ENCODE measurements at regions not wholly inside any gene's neighbourhood (a gene's known extent, or its start where the extent isn't known, plus 50 kb on each side); places are given as distances from the start of the nearest gene placed in this dataset.

DNA sequence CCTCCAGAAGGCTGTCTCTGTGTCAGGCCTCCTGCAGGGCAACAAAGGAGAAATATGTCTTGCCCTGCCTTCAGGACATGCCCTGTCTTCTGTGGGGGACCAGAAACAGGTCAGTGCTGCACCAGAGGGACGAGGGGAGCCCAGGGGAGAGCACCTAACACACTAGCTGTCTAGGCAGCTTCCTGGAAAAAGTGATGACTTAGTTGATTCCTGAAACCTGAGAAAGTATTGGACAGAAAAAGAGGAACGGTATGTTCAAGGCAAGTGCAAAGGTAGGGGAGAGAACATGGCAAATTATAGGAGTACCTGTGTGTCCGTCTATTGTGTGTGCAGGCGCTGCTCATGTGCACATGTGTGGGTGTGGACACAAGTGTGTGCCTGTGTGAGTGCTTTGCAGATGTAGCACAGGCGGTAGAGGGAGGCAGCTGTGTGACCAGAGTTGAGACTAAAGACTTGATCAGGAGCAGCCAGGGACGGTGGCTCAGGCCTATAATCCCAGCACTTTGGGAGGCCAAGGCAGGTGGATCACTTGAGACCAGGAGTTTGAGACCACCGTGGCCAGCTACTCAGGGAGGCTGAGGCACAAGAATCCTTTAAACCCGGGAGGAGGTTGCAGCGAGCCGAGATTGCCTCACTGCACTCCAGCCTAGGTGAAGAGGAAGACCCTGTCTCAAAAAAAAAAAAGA is 119.5 kb downstream of the GYPC start:
- no peak for DNase-seq

DNA sequence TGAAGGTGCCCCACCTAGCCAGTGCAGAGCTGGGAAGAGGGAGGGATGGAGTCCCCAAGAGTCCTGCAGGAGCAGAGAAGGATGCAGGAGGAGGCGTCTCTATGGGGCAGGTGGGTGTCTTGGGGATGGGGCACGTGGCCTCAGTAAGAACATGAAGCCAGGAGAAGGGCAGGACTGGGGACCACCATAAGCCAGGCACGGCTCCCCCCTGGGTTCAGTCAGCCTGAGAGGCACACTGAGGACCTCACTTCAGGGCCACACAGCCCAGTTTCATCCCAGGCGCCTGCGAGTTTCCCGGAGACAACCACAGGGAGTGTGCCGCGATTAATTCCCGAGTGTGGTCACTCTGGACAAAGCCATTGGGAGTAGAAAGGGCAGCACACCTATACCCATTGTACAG is 120.3 kb downstream of the GYPC start:
- DNase-seq: no peak

DNA sequence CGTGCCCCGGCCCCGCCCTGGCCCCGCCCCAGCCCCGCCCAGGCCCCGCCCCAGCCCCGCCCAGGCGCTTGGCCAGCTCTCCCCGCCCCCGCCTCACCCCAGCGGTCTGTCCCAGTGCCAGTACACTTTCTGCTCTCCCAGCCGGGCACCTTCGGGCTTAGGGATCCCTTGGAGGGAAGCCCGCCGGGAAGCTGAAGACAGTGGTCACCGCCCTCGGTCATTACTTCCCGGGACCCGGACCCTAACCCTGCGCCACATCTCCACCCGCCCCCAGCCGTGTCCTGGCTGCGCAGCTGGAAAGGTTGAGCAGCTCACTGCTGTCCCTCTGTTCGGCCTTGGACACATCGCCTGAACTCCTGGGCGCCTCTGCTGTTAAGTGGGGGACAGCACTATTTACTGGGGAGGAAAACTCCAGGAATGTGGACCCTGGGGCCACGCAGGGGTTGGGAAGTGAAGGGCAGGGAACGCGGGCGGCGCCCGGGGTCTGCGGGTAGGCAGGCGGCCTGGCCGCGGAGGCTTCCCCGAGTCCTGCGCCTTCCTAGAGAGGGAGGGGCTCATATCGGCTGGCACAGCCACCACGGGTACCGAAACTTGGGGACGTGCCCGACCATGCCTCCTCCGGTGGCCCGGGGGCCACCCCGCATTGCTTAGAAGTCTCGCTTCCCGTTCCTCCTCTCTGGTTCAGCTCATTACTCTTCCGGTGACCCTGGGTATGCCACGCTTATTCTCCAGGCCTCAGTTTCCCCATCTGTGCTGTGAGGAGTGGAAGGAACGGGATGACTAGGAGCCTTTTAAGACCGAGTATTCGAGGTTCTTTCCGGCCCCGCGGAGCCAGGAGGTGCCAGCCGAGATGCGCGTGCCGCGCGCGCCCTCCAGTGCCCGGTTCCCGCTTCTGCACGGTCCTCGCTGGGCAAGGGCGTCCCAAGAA is 121.0 kb downstream of the GYPC start:
- DNase-seq: peak; percentile 84

DNA sequence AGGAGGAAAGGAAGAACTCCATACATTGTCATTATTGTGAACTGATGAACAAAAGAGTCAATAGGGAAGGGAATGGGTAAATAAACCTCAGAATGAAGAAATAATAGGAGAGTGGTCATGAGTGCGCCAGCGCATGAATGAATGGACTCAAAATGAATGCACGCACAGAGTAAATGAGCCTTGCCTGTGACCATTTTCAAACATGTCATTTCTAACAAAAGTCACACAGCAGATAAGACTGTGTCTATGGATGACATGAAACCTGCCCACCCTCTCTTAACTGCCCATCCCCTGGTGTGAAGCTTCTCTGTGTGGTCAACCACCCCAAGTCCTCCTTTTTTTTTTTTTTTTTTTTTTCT is 121.1 kb upstream of the TEX51 start:
- no peak for DNase-seq

DNA sequence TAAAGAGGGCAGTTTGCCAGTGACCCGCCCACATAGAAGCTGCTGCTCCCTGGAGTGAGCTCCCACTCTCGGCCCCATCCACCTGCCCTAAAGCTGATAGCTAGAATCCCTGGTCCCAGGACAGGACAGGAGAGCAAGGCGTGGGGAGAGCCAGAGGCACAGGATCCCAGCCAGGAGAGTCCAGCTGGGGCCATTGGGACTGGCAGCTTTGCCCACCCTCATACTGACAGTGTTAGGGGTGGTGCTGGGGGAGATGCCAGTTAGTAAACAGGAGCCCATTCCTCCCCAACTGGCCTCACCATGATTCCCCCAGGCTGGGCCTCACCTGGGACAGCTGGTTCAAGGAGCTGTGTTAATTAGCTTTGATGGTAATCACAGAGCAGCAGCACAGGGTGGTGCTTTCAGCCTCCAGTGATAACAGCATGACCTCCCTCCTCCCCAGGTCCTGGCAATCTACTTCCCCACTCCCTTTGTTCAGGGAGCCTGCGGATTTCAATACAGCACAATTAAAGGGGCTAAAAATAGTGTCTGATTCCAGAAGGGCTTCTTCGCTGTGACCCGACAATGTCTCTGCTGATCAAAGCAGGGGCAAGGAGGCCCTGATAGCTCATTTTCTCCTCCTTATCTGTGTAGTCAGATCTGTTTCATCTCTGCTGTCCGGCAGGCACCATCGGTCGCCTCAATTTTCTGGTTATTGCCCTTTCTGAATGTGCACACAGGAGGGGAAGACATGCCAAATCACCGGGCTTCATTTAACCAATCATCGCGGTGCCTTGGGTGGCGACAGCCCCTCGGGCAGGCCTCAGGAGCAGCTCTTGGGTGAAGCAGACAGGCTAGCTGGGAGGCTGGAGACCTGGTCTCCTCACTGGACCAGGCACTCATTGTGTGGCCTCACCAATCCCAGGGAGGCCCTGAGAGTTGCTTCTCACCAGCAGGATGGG is 119.9 kb upstream of the TEX51 start:
- no peak for DNase-seq

DNA sequence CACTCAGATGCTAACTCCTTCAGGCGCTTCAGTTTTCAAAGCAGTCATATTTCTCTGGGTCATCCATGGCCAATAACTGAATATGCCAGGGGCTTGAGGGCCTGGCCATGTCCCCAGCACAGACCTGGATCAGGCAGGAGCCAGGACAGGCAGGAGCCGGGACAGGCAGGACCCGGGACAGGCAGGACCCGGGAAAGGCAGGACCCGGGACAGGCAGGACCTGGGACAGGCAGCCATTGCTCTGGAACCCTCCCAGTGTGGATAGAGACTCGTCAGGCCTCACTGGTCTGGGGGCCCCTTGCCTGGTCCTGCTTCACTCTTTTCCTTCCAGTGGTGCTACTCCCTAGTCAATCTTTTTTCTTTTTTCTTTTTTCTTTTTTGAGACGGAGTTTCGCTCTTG is 117.5 kb upstream of the TEX51 start:
- DNase-seq: no peak

DNA sequence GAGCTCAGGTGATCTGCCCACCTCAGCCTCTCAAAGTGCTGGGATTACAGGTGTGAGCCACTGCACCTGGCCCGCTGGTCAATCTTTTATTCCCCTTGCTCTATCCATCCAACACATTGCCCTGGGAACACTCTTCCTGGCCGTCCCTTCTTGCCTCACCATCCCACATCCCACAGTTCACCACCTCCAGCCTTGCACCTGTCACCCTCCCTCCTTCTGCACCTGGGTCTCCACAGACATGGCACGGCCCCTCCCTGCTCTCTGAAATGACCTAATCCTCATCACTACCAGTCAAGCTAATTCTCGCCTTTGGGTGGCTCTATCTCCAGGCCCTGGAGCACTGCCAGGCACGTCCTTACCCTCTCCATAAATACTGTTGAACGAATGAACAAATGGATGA is 116.9 kb upstream of the TEX51 start:
- no peak for DNase-seq

DNA sequence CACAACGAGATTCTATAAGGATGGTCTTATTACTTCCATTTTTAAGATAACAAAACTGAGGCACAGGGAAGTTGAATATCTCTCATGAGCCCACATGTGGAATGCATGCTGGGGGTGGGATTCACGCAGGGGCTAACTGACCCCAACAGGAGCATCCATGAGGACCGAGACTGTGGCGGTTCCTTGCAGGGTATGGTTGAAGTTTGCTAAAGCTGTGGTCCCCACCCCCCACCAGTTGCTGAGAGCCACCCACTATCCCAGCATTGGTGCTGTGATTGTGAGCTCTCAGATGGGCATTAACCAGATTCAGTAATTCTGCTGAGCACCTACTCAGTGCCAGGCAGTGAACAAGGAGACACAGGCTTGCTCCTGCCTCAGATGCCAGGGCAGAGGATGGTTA is 116.0 kb upstream of the TEX51 start:
- no peak for DNase-seq

DNA sequence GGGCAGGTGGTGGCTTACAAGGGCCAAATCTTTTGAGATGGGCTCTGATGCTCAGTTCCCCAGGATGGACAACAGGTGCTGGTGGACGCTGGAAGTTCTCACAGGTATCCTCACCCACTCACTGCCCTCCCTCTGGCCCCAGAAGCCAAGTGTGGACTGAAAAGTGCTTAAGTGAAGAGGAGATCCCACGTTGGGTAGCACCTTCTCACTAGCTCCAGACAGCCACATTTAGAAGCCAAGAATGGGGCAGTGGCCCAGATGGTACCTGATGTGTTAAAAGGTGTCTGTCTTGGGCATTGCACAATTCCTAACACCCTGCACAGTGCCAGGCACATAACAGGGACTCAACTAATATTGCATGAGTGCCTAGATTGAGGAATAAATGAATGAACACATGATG is 115.3 kb upstream of the TEX51 start:
- DNase-seq: no peak

DNA sequence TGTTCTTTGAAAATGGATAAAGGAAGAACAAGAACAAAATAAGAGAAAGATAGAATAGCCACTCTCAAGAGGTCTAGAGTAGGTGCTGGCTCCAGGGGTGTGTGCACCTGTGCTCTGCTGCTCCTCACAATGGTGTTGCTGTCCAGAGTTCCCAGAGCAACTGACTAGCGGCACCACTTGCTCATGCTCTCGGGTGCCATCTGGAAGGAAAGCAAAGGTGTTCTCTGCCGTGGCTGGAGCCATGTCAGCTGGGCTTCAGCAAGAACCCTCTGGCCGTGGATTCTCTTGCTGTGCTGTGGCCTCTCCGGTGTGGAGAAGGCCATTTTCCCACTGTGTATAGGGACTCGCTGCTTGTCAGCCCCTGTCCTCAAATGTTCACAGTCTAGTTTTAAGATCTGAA is 114.6 kb upstream of the TEX51 start:
- no peak for DNase-seq

DNA sequence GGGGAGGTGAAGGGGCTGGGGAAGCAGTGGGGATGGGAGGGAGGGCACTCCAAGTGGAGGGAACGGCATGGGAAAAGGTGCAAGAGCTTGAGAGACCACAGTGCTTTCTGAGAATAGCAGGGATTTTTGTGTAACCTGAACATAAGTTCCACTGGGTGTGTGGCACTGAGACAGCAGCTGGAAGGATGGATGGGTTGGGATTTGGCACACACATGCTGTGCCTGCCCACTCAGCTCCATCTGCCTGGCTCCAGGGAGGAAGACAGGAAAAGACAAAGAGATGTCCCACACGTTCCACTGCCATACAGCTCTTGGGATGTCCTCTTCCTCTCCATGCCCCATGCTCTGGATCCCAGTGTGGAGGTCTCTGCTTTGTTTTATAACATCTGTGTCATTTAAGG is 114.1 kb upstream of the TEX51 start:
- DNase-seq: no peak

DNA sequence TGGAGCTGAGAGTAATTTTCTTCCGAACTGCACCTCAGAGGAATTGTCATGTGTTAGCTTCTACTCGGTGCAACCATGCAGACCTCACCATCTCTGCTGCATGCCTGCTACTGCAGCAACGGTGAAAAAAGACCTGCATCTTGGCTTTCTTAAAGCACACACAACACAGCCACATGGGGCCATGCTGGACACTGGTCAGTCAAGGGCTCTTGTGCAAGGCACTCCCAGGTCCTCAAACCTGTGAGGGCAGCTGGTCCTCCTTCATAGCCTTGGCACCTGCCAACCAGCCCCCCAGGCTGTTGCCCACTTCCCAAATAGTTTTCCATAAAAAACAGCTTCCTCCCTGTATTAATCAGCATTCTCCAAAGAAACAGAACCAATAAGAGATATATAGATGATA is 113.5 kb upstream of the TEX51 start:
- DNase-seq: no peak

DNA sequence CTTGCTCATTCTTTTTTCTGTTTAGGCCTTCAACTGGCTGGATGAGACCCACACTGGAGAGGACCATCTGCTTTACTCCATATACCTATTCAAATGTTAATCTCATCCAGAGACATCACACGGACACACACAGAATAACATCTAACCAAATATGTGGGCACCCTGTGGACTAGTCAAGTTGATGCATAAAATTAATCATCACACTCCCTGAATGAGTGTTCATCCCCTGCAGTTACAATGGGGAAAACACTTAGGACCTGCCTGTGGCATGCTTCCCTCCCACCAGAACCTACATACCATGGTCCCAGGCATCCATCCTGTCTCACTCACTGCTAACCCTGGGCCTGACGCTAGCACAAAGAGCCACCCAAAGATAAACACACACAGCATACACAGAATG is 112.8 kb upstream of the TEX51 start:
- no peak for DNase-seq

DNA sequence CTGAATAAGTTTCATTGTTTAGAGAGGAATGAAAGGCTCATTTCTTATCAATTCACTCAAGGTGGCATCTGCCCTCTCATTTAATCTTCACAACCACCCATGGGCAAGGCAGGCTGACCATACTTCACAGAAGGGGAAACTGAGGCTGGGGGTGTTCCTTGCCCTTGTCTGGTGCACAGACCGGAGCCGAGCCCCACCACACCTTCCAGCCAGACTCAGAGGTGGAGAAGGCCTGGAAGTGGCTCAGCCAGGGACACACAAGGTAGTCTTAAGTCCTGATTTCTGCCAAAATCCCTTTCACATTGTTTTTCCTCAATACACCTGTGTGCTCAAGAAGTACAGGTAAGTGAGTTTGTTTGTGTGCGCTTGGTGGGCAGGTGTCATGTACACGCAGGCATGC is 111.9 kb upstream of the TEX51 start:
- DNase-seq: no peak

DNA sequence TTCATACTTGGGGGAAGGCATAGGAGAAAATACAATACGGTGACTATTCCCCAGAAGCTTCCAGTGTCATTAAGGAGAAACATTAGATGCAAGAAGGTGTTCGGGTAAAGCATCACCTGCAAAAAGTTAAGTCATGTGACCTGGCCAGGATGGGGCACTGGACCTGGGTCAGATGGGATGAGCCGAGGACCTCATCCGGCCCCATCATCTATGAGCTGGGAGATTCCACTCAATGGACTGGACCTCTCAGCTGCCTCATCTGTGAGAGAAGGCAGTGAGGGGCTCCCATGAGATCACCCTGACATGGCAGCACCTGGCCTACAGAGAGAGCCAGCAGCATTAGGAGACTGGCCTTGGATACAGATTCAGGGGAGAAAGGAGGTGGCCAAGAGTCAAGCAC is 111.4 kb upstream of the TEX51 start:
- DNase-seq: no peak

DNA sequence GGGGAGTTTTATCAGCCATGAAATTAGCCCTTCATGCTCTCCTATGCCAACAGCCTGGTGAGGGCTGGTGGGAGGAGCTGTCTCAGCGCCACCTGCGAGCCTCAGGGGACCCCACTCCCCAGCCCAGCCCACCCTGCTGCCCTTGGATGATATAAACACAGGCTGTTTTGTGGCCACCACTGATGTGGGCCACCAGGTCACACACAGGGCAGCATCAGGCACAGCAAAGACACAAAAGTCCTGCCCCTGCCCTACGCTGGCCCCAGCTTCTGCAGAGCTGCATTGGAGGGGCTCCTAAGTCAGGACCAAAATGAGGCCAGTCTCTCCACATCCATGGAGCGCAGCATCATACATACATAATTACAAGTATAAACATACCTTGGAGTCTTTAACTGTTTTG is 110.6 kb upstream of the TEX51 start:
- peak; percentile 16 for DNase-seq

DNA sequence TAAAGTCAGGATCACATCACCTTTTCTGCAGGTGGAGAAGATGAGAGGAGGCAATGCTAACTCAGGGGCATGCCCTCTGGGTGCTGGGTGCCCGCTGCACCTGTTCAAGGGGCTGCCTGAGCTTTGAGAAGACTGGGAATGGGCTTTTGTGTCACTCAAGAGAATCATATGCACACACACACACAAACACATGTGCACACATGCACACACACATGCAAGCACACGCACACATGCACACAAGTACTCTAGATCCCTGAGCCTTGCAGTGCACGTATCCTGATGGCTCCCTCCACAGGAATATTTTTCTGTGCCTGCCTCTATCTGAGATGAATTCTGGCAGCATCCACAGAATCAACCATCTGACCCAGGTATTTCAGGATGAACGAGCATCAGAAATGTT is 110.0 kb upstream of the TEX51 start:
- no peak for DNase-seq

DNA sequence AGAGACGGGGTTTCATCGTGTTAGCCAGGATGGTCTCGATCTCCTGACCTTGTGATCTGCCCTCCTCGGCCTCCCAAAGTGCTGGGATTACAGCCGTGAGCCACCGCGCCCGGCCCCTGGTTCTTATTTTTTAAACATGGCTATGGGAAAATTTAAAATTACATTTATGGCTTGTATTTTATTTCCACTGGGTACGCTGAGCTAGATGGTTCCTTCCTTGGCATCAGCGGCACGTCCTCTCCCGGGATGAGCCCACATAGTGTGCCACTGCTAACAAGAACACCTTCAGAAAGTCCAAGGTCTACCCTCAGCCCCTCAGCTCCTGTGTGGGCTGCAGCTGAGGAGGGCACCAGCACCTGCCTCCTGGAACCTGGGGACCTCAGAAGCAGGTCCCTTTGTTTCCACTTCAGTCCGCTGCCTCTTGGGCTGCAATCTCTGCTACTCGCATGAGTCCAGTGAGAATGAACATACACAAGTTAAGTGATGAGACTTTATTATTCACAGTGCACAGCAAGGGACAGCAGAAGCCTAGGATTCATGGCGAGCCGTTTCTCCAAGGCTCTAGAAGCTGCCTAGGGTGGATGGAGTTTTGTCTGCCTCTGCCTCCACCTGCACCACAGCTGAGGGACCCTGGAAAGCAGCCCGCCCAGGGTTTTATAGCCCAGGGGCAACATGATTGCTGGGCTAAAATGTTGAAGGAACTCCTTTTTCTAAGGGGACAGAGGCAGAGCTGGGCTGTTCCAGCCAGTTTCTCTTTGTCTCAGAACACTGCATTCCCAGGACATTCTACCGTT is 107.5 kb upstream of the TEX51 start:
- peak; percentile 18 for DNase-seq

DNA sequence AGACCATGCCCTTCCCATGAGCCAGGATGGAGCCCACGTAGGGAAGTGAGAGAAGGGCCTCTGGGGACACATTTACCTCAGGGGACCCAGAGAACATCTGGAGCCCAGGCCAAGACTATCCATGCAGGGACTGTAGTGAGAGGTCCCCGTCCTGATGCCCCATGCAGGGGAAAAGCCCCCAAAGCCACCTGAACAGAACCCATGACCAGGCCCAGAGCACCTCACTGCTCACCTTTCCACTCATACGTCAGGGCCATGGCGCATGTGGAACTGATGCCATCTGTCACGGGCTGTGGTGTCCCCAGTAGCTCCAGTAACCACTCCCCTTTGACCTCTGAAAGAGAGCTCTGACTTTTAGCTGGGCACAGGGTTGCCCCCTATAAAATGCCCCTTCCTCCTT is 106.5 kb upstream of the TEX51 start:
- DNase-seq: peak; percentile 5

DNA sequence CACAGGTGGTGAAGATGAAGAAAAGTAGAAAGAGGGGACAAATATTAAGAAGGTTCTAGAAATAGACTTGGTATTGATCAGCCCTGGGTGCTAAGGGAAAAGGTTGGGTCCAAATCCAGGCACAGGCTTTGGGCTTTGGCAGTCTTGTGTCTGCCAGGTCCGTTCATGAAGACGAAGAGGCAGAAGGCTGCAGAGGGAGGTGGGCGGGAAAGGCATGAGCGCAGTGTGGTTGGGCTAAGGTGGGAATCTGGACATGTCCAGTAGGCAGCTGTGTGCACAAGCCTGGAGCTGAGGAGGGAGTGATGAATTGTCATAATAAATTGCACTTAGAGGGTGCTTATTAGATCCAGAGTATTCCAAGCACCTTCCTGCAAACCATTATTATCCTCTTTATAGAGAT is 105.7 kb upstream of the TEX51 start:
- DNase-seq: peak; percentile 5

DNA sequence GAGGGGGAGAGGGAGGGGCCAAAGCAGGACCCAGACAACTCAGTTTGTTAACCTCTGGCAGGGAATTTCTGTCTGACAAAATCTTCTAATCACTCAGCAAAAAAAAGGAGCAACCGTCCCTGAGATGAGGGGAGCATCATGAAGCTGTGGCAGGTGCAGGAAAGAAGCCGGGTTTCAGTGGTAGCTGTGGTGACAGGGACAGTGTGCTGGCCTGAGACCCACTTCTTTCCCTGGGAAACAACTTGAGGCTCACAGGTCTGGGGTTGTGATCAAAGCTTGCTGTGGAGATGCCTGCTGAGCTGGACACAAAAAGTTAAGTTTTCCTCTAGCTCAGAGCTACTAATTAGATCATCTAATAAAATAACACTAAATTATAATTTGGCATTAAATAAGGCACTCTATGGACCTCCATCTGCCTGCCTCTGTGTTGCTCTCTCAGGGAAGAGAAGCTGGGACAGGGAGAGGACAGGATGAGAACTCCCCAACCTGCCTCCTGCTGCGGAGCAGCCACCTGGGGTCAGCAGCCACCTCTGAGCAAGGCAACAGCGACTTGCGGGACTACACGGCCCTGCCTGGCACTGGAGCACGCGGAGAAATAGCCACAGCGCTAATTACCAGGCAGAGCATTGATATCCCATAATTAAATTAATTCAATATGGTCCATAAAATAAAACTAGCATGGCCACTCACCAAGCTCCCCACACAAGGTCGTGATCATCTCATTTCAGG is 104.6 kb upstream of the TEX51 start:
- no peak for DNase-seq

DNA sequence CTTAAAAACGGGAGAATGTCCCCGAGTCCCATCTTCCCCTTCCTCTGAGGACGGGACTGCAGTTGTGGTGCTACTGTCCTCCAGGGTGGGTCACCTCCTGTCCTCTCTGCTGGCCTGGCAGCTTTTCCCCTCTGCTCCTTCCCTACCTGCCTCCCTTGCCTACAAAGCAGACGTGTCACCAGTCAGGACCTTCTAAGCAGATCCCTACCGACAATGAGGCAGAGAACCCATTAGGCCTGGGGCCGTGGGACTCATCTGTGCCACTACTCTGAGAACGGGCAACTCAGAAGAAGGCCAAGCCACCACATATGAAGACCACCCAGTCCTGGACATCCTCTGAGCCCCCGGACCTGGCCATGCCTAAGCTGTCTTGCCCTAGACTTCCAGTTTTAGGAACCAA is 103.0 kb upstream of the TEX51 start:
- DNase-seq: no peak
